ENCODE measurements at regions not wholly inside any gene's neighbourhood (a gene's known extent, or its start where the extent isn't known, plus 50 kb on each side); places are given as distances from the start of the nearest gene placed in this dataset.
"Not testable (repeated sequence)": the region's sequence is repeated elsewhere in the genome, so short reads cannot be mapped to it uniquely, and the experiment has no call there.

DNA sequence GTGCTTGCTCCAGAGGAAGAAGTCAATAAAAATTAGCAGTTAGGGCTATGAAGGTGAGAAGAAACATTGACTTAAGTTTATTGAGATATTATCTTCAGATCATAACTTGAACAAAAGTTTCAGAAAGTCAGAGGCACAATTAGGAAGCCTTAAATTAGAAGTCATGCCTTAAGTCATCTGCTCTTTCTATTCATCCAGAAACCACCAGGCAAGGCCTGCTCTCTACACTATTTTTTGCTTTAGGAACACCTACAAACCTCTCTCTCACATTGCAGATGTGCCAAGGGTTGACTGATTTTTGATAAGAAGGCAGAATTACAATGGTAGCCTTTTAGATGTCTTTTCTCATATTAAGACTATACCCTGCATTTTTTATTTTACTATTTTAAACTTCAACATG lies 268.7 kb downstream of the SPRY2 start:
- DNase-seq (ENCODE audit: low read depth, low spot score) = no peak
- no peak overlapping the region for H3K4me3 ChIP-seq (ENCODE audit: low read depth, low read length)
- in situ Hi-C loops (cut with HindIII; ENCODE audit: low sequenced_read_pairs) = no loop called here
- TF ChIP-seq, protein P1, sequence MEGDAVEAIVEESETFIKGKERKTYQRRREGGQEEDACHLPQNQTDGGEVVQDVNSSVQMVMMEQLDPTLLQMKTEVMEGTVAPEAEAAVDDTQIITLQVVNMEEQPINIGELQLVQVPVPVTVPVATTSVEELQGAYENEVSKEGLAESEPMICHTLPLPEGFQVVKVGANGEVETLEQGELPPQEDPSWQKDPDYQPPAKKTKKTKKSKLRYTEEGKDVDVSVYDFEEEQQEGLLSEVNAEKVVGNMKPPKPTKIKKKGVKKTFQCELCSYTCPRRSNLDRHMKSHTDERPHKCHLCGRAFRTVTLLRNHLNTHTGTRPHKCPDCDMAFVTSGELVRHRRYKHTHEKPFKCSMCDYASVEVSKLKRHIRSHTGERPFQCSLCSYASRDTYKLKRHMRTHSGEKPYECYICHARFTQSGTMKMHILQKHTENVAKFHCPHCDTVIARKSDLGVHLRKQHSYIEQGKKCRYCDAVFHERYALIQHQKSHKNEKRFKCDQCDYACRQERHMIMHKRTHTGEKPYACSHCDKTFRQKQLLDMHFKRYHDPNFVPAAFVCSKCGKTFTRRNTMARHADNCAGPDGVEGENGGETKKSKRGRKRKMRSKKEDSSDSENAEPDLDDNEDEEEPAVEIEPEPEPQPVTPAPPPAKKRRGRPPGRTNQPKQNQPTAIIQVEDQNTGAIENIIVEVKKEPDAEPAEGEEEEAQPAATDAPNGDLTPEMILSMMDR (IDR thresholded peaks at IDR 0.05; ENCODE audit: low read depth, low read length) = no peak

DNA sequence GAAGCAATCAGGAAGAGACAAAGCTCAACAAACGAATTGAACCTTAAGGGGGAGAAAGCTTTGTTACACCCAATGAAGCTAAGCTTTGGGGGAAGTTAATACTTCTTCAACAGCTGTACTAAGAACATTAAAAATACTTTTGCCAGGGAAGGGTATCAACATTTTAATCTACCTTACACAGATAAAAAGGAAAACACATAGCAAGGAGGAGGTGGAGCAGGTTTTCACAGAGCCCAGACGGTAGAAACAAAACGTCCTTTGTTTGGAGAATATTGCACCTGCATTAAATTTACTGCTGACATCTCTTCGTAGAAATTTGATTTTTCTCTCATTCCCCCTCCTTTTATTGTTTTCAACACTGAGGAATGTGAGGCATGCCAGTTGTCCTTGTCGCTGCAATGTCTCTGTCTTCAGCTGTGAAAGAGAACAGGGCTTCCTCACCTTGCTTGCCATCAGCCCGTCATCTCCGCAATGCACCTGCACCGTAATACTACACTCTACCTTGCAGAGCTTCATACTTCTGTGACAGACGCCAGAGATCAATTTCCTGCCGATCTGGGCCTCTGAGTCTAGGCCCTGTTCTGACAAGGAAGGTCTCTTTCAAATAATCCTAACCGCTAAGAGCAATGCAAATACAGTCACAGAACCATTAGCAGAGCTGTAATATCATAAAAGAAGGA lies 270.8 kb downstream of the SPRY2 start:
- in situ Hi-C loops (cut with HindIII; ENCODE audit: low sequenced_read_pairs) = no loop called here
- DNase-seq (ENCODE audit: low read depth, low spot score) = no peak
- no peak overlapping the region for H3K4me3 ChIP-seq (ENCODE audit: low read depth, low read length)
- TF ChIP-seq, protein P1 (IDR thresholded peaks at IDR 0.05; ENCODE audit: low read depth, low read length) = no peak

DNA sequence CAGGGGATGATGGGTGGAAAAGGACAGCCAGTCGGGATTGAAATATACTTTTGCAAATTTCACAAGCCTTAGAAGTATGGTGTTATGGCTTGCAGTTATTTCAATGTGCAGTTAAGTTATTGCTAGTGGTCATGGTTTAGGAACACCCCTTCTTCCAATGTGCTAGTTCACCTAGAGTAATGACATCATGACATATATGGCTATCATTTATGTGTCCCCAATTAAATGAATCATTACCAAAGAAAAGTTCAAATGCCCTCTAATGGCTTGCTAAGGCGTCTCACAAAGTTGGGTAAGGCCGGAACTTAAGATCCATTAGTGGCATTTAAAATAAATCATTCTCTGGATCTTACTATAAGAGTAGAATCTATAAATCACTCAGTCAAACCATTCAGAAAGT lies 271.6 kb downstream of the SPRY2 start:
- in situ Hi-C loops (cut with HindIII; ENCODE audit: low sequenced_read_pairs) = no loop called here
- no peak overlapping the region for H3K4me3 ChIP-seq (ENCODE audit: low read depth, low read length)
- no peak for DNase-seq (ENCODE audit: low read depth, low spot score)
- TF ChIP-seq, protein P1 (IDR thresholded peaks at IDR 0.05; ENCODE audit: low read depth, low read length) = no peak

DNA sequence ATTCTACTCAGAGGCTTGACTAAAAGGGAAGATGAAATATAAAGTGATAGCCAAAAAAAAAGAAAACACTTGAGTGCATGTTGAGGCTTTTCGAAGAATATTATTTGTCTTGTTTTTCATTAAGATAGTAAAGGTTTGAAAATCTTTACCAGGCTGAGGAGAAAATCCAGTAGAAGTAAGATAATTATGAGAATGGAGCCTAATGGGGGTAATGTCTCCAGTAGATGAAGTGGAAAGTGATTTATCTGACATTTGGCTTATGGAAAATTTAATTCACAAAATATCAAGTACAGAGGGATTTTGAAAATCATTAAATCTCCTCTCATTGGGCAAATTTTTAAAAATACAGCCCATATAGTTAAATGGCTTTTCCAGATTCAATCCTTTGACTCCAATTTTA lies 274.9 kb downstream of the SPRY2 start:
- DNase-seq (ENCODE audit: low read depth, low spot score) = no peak
- TF ChIP-seq, protein P1 (IDR thresholded peaks at IDR 0.05; ENCODE audit: low read depth, low read length) = no peak
- in situ Hi-C loops (cut with HindIII; ENCODE audit: low sequenced_read_pairs) = no loop called here
- no peak overlapping the region for H3K4me3 ChIP-seq (ENCODE audit: low read depth, low read length)

DNA sequence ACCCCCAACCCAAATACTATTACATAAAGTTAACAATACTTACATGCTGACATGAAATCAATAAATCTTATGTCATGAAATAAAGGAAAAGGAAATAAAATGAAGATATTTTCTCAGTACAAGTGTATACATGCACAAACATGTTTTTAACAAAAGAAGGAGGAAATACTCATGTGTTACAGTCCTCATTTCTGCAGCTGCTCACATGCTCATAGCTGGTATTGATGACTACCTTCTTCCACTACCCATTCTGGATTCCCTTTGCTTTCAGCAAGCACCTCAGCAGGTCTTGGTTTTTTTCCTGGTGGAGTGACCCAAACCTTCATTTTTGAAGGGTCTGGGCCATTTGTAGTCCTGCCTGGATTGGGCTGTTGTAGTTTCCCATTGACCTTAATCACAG lies 278.5 kb downstream of the SPRY2 start:
- DNase-seq (ENCODE audit: low read depth, low spot score); H3K4me3 ChIP-seq (ENCODE audit: low read depth, low read length); in situ Hi-C loops (cut with HindIII; ENCODE audit: low sequenced_read_pairs): not testable (repeated sequence)

DNA sequence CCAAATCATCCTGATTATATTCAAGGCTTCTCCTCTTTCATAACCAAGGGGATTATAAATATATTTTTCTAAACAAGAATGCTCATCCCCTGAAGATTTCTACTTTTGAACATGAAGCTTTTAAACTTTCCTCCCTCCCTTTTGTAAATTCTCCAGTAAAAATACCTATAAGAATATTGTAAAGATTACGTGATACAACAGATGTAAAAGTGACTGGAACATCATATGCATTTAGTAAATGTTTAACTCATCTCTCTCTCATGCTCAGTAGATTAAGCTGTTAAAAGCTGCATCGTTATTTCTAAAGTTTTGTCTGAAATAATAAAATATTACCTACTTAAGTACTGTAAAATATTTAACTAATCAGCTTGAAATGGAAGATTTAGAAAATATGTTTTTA lies 281.1 kb downstream of the SPRY2 start:
- TF ChIP-seq, protein P1 (IDR thresholded peaks at IDR 0.05; ENCODE audit: low read depth, low read length) = no peak

DNA sequence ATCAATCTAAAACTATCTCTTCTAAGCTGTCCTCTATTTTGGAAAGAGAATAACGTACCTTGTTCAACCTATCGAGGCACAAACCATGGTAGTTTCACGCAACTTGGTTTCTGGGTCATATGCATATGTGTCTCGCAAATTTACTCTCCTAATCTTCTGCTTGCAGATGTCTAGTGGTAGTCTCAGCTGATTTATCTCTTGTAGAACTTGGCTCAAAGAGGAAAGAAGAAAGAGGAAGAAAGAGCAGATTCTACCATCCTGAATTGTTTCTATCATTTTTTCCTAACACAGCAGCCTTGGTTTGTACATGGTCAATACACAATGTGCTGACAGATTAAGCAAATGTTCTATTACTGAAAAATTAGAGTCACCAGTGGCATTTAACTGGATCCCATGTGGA lies 282.3 kb downstream of the SPRY2 start:
- no peak for DNase-seq (ENCODE audit: low read depth, low spot score)
- in situ Hi-C loops (cut with HindIII; ENCODE audit: low sequenced_read_pairs) = no loop called here
- TF ChIP-seq, protein P1 (IDR thresholded peaks at IDR 0.05; ENCODE audit: low read depth, low read length) = no peak
- no peak overlapping the region for H3K4me3 ChIP-seq (ENCODE audit: low read depth, low read length)

More for the DNA sequence above, 281.1 kb downstream of the SPRY2 start:
- in situ Hi-C loops (cut with HindIII; ENCODE audit: low sequenced_read_pairs) = no loop called here
- H3K4me3 ChIP-seq (ENCODE audit: low read depth, low read length) = no peak overlapping the region
- DNase-seq (ENCODE audit: low read depth, low spot score) = no peak

Measured in astrocyte of the spinal cord (primary cell).